SIG-M5 (cell line): ENCODE measurements at regions not wholly inside any gene's neighbourhood (a gene's known extent, or its start where the extent isn't known, plus 50 kb on each side); places are given as distances from the start of the nearest gene placed in this dataset.
"Not testable (repeated sequence)": the region's sequence is repeated elsewhere in the genome, so short reads cannot be mapped to it uniquely, and the experiment has no call there.

Experiments
- DNase-seq: peaks from one replicate; lab custom pipeline; 2025; lab: John Stamatoyannopoulos, UW

DNA sequence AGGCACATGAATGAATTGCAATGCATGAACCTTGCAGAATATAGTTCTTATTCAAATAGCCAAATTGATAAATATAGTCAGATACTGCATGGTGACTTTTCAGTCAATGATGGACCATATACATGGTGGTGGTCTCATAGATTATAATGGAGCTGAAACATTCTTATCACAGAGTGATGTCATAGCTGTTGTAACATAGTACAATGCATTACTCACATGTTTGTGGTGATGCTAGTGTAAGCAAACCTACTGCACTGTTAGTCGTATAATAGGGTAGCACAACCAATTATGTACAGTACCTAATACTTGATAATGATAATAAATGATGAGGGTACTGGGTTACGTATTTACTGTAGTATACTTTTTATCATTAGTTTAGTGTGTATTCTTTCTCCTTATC lies 280.3 kb downstream of the BCAT1 start:
- no peak for DNase-seq

DNA sequence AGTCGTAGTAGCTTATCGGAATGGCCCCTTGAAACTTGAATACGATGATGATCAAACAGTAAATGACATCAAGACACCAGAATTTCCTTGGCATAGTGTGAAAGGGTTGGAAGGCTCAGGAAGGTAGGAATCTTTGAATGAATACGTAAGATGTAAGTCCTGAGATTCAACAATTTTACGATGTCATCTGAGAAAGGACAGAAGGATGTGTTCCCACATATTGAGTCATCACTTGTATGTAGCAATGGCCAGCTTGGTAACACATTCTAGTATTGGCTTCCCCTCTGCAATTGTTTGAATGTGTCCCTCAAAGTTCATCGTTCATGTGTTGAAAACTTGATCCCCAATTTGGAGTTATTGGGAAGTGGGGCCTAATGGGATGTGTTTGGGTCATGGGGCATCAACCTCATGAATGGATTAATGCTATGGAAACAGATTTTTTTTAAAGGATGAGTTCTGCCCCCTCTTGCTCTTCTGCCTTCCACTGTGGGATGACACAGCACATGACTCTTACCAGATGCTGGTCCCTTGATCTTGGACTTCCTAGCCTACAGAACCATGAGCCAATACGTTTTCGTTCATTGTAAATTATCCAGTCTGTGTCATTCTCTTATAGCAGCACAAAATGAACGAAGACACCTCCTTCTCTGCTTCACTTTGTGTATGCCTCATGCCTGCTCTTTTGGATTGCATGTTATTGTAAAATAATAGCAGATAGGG lies 284.6 kb downstream of the BCAT1 start:
- DNase-seq = no peak

GRCh38 chr12:24661657-24662096 lies 287.2 kb downstream of the BCAT1 start:
- no peak for DNase-seq

- DNase-seq = no peak
Measured at GRCh38 chr12:24659016-24659415, 289.9 kb downstream of the BCAT1 start.

GRCh38 chr12:24654344-24654743 lies 294.6 kb downstream of the BCAT1 start:
- DNase-seq = not testable (repeated sequence)

DNA sequence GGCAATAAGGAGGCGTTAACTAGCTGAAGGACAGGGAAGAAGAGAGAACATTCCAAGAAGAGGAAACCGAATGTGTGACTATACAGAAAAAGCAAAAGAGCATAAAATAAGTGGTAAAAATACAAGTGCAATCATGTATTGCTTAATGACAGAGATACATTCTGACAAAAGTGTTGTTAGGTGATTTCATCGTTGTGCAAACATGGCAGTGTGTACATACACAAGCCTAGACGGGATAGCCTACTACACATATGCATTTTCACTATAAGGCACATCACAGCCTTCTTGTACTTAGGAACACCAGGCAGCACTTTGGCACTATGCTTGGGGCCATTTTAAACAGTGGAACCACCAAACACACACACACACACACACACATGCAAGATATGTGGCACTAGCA lies 299.3 kb downstream of the BCAT1 start:
- DNase-seq = no peak

- DNase-seq = no peak
Measured at GRCh38 chr12:24649209-24649608, 299.7 kb downstream of the BCAT1 start.

GRCh38 chr12:24645254-24645653 lies 303.6 kb downstream of the BCAT1 start:
- DNase-seq = no peak

DNA sequence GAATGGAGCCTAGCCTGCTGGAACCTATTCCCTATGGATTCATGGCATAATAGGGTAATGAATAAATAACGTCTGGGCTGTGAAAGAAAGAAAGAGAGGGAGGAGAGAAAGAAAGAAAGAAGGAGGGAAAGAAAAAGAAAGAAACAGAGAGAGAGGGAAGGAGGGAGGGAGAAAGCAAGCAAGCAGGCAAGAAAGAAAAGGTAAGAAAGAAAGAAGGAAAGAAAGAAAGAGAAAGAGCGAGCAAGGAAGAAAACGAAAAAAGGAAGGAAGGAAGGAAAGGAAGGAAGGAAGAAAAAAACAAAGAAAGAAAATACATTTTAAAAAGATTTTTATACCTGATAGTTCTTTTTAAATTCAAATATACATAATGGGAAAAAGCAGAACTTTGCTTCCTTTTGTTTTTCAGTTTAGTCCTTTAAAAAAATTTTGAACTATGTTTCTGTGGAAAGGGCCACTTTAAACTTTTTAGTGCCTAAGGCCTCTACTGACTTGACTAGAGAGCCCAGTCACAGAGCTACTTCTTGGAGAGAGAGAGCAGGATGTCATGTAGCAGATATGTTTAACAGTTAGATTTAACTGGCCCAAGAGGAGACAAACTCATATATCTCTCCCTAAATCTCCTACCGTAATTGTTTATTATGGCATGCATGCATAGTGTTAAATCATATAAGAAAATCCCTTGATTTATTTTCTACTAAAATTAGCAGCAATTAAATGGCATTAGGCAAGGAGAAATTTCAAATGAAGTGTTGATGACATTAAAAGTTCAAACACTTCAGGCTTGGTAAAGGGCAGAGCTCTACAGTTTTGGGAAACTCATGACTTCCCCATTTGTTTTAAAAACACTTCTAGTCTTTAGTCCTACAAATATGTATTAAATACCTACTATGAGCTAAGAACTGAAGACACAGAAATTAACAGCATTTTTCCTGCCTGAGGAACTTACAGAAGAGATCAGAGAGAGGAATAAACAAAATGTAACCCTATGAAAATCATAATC lies 305.5 kb downstream of the BCAT1 start:
- DNase-seq = no peak

DNA sequence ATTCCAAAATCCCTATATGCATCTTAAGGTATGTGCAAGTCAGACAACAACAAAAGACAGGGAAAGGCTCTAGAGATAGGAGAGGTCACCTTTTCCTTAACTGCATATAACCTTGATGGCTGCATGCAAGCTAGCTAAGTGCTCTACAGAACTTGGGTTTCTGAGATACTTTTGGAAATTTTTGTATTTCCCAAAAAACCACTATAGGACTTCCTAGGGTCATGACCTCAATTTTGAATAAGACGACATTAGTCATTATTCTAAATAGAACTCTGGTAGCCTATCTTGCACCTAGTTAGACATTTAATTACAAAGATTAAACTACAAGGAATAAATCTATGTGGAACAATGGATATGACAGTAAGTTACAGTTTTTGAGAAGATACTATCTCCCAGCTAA lies 309.3 kb downstream of the BCAT1 start:
- DNase-seq = no peak

DNA sequence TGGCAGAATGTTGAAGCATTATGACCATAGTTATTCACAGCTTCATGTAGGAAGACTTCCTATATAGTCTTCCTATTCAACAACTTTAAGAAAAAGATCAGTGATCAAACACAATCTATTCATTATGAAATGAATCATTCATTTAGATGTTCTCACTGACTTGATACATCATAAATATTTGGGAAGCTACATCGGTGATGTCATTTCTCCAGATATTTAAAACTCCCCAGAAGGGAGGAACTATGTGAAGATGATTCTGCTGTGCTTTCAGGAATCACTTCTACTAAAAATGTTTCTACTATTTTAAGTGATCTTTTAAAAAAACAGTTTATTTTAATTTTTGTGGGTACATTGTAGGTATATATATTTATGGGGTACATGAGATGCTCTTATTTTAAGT lies 316.4 kb downstream of the BCAT1 start:
- no peak for DNase-seq

- no peak for DNase-seq
Measured at GRCh38 chr12:24631676-24632426, 317.1 kb downstream of the BCAT1 start.

DNA sequence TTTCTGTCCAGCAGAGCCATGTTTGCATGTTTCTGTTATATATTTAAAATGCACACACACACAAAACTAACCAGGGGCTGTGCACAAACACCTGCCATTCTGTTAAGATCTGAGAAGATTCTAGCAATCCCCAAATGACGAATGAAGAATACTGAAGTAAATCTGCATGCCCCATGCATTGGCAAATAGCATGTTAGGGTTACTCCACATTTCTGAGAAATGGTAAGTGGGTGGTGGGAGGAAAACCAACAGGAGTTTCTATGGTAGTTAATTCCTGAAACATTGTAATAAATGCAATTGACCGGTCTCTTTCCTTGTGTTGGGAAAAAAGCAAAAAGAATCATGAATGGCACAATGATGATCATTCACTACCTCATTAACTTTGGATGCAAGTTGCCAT lies 318.0 kb downstream of the BCAT1 start:
- no peak for DNase-seq

- DNase-seq = no peak
Measured at GRCh38 chr12:24630446-24630845, 318.5 kb downstream of the BCAT1 start.

DNA sequence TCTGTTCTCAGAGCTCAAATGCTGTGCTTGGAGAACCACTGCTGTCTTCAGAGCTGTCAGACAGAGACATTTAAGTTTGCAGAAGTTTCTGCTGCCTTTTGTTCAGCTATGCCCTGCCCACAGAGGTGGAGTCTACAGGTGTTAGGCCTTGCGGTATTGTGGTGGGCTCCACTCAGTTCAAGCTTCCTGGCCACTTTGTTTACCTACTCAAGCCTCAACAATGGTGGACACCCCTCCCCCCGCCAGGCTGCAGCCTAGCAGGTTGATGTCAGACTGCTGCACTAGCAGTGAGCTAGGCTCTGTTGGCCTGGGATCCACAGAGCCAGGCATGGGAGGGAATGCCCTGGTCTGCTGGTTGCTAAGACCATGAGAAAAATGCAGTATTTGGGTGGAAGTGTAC lies 323.8 kb downstream of the BCAT1 start:
- DNase-seq = no peak

DNA sequence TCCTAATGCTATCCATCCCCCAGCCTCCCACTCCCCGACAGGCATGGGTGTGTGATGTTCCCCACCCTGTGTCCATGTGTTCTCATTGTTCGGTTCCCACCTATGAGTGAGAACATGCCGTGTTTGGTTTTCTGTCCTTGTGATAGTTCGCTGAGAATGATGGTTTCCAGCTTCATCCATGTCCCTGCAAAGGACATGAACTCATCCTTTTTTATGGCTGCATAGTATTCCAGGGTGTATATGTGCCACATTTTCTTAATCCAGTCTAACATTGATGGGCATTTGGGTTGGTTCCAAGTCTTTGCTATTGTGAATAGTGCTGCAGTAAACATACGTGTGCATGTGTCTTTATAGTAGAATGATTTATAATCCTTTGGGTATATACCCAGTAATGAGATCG lies 328.9 kb downstream of the BCAT1 start:
- DNase-seq = not testable (repeated sequence)

DNA sequence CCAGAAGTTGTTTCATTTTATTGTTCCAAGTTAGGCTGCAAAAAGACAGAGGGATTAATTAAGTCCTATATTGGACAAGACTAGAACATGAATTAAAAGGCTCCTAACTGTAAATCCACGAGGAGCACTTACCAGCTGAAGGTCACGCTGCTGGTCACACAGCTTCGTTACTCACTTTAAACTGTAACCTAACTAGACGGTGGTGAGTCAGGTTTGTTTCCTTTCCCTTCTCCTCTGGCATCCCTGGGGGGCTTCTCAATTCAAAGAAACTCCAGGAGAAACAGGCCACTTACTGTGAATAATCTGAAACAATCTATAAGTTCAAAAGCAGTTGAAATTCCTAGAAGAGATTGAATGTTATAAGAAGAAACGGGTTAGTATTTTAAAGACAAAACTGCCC lies 331.4 kb downstream of the BCAT1 start:
- no peak for DNase-seq

DNA sequence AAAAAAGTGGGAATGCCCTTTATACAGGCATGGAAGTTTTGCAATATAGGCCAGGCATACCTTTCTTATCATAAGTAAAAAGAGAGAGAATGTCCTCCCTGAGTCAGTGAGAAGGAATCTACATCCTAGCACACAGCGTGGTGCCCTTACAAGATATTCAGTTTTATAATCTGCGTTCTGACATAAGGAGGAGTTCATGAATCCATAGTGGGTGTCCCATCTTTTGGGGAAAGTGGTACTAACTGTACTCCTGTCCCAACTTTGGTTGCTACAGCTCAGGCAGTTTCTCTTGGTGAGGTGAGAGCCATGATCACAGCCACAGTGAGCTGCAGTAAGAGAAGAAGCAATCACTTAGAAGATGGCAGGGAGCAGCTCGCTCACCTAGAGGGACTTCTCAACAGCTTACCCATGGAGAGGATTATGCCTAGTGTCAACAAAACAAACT lies 332.9 kb downstream of the BCAT1 start:
- DNase-seq = no peak

DNA sequence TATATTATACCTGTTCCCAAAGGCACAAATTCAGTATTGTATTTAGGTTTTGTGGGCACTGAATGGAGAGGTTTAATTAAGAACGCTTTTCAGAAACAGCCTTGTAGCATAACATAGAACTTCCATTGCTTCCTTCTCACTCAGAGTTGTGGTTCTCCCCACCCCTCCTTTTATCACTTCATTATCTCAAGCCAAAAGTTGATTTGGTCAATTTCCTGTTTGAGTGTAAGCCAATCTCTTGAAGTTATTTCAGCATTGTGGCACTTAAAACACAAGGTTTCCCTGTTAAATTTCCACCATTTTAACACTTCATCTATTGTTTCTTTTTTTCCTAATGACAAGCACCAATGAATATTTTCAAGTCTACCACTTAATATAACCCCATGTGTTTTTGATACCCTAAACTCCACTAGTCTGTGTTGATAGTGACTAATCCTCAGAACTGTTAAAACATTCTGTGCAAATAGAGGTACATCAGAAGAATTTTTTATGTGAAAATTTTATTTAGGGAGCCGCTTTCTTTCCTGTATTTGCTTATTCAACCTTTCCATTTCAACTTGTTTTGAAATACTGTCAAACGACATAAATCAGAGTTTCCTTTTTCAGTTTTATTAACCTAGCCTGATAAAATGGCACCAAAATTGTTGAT lies 340.1 kb downstream of the BCAT1 start:
- DNase-seq = no peak

- DNase-seq = no peak
Measured at GRCh38 chr12:24608108-24608507, 340.8 kb downstream of the BCAT1 start.

GRCh38 chr12:24605916-24606315 lies 343.0 kb downstream of the BCAT1 start:
- DNase-seq = no peak

- no peak for DNase-seq
Measured at GRCh38 chr12:24605466-24605865, 343.4 kb downstream of the BCAT1 start.
